Gastroesophageal sphincter (tissue), 4 donors: ENCODE measurements at regions not wholly inside any gene's neighbourhood (a gene's known extent, or its start where the extent isn't known, plus 50 kb on each side); places are given as distances from the start of the nearest gene placed in this dataset.
"Not testable (repeated sequence)": the region's sequence is repeated elsewhere in the genome, so short reads cannot be mapped to it uniquely, and the experiment has no call there.

Experiments used
- ATAC-seq: fragments of 150-250 bp; one replicate; pipeline ENCODE4 v1.9.1; 2016; ENCODE audit warnings: mild to moderate bottlenecking, moderate library complexity
- H3K27ac ChIP-seq, 4 donors: fragments of 200-600 bp; sonication (generic) in 3 of 4; 1 replicate in 3 of 4; 2 replicates in 1 of 4; pipeline ENCODE4 v1.5.1; 2016 to 2019
- H3K27me3 ChIP-seq: fragments of 200-600 bp; sonication (generic); one replicate; pipeline ENCODE4 v1.5.1; 2019
- H3K36me3 ChIP-seq, 2 donors: fragments of 200-600 bp; sonication (generic); one replicate each; pipeline ENCODE4 v1.5.1; 2019; ENCODE audit warnings: control low read depth in 1 of 2
- H3K4me1 ChIP-seq, 3 donors: fragments of 200-600 bp; sonication (generic); 1 replicate in 2 of 3; 2 replicates in 1 of 3; pipeline ENCODE4 v1.5.1; 2016 to 2019; ENCODE audit warnings: control low read depth in 2 of 3
- H3K4me3 ChIP-seq, 2 donors: fragments of 200-600 bp; sonication (generic); one replicate each; pipeline ENCODE4 v1.5.1; 2019; ENCODE audit warnings: mild to moderate bottlenecking in 1 of 2, moderate library complexity in 1 of 2
- H3K9me3 ChIP-seq, 3 donors: fragments of 200-600 bp; sonication (generic); one replicate each; pipeline ENCODE4 v1.5.1; 2017 to 2019; ENCODE audit warnings: control low read depth in 2 of 3
- EP300 ChIP-seq: sonication (generic); formaldehyde crosslinking; IDR thresholded peaks from one replicate; pipeline ENCODE4 v1.6.1; 2017; ENCODE audit warnings: antibody characterized with exemption, mild to moderate bottlenecking
- POLR2A ChIP-seq, 2 donors: fragments of 450-650 bp; IDR thresholded peaks; one replicate each; pipeline ENCODE4 v1.6.1; 2017; ENCODE audit warnings: antibody characterized with exemption in 2 of 2, mild to moderate bottlenecking in 2 of 2, moderate library complexity in 1 of 2
- POLR2AphosphoS5 ChIP-seq: sonication (generic); formaldehyde crosslinking; IDR thresholded peaks from one replicate; pipeline ENCODE4 v1.6.1; 2017; ENCODE audit warnings: antibody characterized with exemption
- WGBS, 2 donors: methylation state at CpG; one replicate each; pipeline ENCODE4 v1.1.5; 2018; ENCODE audit warnings: low coverage in 1 of 2; 5-methylcytosine and 5-hydroxymethylcytosine counted together
- TF ChIP-seq, protein P1 (sequence below), 4 experiments: fragments of 200-600 bp in 2 of 4; fragments of 450-650 bp in 2 of 4; sonication (generic) in 1 of 4; IDR thresholded peaks; one replicate each; pipeline ENCODE4 v1.5.1; 2017 to 2019; ENCODE audit warnings: antibody characterized with exemption in 4 of 4, mild to moderate bottlenecking in 2 of 4, moderate library complexity in 2 of 4

DNA sequence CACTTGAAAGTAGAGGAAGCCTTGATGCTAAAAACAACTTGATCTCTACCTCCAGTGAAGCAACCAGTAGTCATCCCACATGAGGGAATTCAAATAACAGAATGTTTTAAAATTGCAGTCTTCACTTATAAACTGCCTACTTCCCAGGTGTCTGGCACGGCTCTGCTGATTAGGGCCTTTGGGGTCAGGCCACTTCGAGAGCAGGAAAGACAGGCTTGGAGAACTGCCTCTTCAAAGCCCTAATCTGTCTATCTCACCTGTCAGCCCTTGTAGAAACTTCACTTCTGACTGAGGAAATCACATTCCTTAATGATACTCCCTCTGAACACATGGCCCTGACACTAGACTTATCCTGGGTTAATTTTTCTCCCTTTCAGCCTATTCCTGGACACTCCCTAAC lies 458.6 kb downstream of the TENT5A start:
- ATAC-seq: no peak
- H3K27ac ChIP-seq: no peak overlapping the region
- no peak for TF ChIP-seq EP300

DNA sequence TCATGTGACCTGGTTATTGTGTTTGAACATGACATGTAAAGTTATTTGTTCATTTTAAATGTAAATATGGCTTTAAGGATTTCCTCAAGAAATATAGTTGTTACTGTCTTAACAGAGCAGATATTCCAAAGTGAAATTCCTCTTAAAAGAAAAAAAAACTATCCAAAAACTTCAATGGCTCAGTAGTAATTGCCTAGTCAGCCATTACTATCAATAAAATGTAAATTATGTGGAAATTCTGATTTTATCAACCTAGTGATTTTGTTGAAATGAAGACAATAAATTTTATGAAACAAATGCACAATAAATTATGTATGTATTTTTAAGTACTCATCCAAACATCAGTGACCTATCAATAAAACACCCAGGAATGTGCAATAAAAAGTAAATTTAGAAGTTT lies 463.3 kb downstream of the TENT5A start:
- ATAC-seq: no peak
- H3K36me3 ChIP-seq: no peaks in the 10 kb centered on the region
- H3K4me1 ChIP-seq: no peaks in the 10 kb centered on the region
- no peak overlapping the region for H3K4me3 ChIP-seq
- no peaks in the 10 kb centered on the region for H3K27me3 ChIP-seq
- no peak overlapping the region for H3K27ac ChIP-seq
- TF ChIP-seq EP300 (no peak), POLR2AphosphoS5 (no peak), POLR2A (IDR thresholded peaks at IDR 0.05) (no peak)
- TF ChIP-seq, protein P1, sequence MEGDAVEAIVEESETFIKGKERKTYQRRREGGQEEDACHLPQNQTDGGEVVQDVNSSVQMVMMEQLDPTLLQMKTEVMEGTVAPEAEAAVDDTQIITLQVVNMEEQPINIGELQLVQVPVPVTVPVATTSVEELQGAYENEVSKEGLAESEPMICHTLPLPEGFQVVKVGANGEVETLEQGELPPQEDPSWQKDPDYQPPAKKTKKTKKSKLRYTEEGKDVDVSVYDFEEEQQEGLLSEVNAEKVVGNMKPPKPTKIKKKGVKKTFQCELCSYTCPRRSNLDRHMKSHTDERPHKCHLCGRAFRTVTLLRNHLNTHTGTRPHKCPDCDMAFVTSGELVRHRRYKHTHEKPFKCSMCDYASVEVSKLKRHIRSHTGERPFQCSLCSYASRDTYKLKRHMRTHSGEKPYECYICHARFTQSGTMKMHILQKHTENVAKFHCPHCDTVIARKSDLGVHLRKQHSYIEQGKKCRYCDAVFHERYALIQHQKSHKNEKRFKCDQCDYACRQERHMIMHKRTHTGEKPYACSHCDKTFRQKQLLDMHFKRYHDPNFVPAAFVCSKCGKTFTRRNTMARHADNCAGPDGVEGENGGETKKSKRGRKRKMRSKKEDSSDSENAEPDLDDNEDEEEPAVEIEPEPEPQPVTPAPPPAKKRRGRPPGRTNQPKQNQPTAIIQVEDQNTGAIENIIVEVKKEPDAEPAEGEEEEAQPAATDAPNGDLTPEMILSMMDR (IDR thresholded peaks at IDR 0.05): no peak
- no peaks in the 10 kb centered on the region for H3K9me3 ChIP-seq

More for the DNA sequence above, 458.6 kb downstream of the TENT5A start:
- no peaks in the 10 kb centered on the region for H3K36me3 ChIP-seq
- 60% methylated on average over 2 of the region's 2 CpGs; no CpG with 5 or more reads in 1 of the 2 donors for WGBS, 2 donors
- H3K4me3 ChIP-seq: no peak overlapping the region
- H3K9me3 ChIP-seq: no peaks in the 10 kb centered on the region
- H3K27me3 ChIP-seq: no peaks in the 10 kb centered on the region
- H3K4me1 ChIP-seq: no peaks in the 10 kb centered on the region

DNA sequence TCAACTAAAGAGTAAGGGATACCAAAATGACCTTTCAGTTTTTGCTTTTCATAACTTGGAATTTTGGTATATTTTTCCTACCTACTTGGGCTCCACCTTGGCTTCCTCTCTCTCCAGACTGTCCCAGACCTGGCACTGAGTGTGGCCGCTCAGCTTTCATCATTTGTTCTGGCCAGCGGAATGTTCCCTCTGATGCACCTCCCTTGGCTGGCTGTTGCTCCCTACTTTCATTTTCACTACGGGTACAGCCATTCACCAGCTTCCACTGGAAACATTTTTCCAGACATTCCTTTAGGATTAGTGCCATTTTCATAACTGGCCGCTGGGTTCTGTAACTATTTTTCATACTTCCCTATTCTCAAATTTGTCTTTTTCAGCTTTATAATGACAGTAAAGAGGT lies 487.4 kb downstream of the TENT5A start:
- Histone ChIP-seq H3K27ac (peak overlapping the region in 1 of 4 donors; percentile 5), H3K4me1 (no peaks in the 10 kb centered on the region), H3K9me3 (peaks cover 0 to 2% (median 0%) of the 10 kb centered on the region in 3 donors), H3K36me3 (no peaks in the 10 kb centered on the region), H3K27me3 (no peaks in the 10 kb centered on the region), H3K4me3 (peak overlapping the region; percentile 8 to 35)
- ATAC-seq: peak; percentile 77
- WGBS, 2 donors: 36 to 68% methylated on average over 4 of the region's 4 CpGs
- TF ChIP-seq POLR2A (IDR thresholded peaks at IDR 0.05): no peak
- TF ChIP-seq EP300: no peak
- peak; percentile 56 for TF ChIP-seq POLR2AphosphoS5

- Histone ChIP-seq H3K9me3 (no peaks in the 10 kb centered on the region), H3K4me3 (no peak overlapping the region), H3K27ac (no peak overlapping the region), H3K4me1 (no peaks in the 10 kb centered on the region), H3K36me3 (no peaks in the 10 kb centered on the region), H3K27me3 (no peaks in the 10 kb centered on the region)
- TF ChIP-seq EP300 (no peak), POLR2A (IDR thresholded peaks at IDR 0.05) (no peak)
- no peak for ATAC-seq
- 100% methylated on average over 3 of the region's 17 CpGs; no CpG with 5 or more reads in 1 of the 2 donors for WGBS, 2 donors
These were observed 488.8 kb downstream of the TENT5A start for GRCh38 chr6:81263531-81264168.

DNA sequence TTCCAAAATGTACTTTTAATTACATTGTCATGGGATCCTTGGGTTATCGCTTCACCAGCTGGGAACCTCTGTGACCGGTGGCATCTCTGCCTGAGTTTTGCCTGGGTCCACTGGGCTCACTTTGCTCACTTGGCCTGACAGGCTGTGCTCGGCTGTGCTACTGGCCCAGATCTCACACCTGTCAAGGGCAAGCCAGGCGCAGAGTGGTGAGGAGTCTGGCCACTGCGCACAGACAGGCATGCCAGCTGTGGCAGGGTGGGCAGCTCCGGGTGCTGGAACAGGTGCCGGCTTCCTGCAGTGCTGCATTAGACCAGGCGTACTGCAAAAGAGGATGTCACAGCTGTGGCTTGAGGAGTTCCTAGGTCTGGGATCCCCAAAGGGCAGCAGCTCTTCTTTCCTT lies 489.8 kb downstream of the TENT5A start:
- Histone ChIP-seq H3K4me1 (no peaks in the 10 kb centered on the region), H3K27me3 (no peaks in the 10 kb centered on the region), H3K36me3 (no peaks in the 10 kb centered on the region), H3K27ac (no peak overlapping the region), H3K9me3 (no peaks in the 10 kb centered on the region), H3K4me3 (no peak overlapping the region)
- TF ChIP-seq, protein P1 (IDR thresholded peaks at IDR 0.05): no peak
- TF ChIP-seq POLR2A (IDR thresholded peaks at IDR 0.05) (no peak), EP300 (no peak), POLR2AphosphoS5 (no peak)
- 77 to 79% methylated on average over 2 to 3 of the region's 8 CpGs for WGBS, 2 donors
- ATAC-seq: no peak

GRCh38 chr6:81256223-81256622 lies 496.3 kb downstream of the TENT5A start:
- ATAC-seq: not testable (repeated sequence)
- WGBS, 2 donors: 83 to 96% methylated on average over 2 to 6 of the region's 6 CpGs

DNA sequence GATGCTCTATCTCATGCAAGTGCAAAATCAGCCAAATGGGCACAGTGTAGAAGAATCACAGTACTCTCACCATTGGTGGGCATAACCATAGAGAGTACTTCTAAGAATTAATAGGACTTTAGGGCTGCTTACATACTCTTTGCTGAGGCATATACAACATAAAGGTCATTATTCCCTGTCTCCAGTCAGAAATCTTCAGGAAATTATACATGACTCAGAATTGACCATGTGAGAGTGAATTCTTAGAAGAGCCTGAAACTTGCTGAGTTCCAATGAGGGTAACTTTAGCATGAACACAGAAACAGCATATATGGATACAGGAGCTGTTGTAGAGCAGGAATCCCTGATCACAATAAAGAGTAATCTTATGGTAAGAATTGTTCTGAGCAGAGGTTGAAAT lies 498.7 kb downstream of the TENT5A start:
- Histone ChIP-seq H3K36me3 (no peaks in the 10 kb centered on the region), H3K4me1 (no peaks in the 10 kb centered on the region), H3K9me3 (peaks cover 0 to 7% (median 0%) of the 10 kb centered on the region in 3 donors), H3K27me3 (no peaks in the 10 kb centered on the region), H3K4me3 (no peak overlapping the region), H3K27ac (no peak overlapping the region)
- ATAC-seq: no peak
- TF ChIP-seq EP300 (no peak), POLR2A (IDR thresholded peaks at IDR 0.05) (no peak), POLR2AphosphoS5 (no peak)
- TF ChIP-seq, protein P1 (IDR thresholded peaks at IDR 0.05): no peak

More at GRCh38 chr6:81256223-81256622, 496.3 kb downstream of the TENT5A start:
- not testable (repeated sequence) for H3K4me3 ChIP-seq, H3K4me1 ChIP-seq, H3K36me3 ChIP-seq, H3K27ac ChIP-seq, H3K27me3 ChIP-seq, H3K9me3 ChIP-seq
